GM18517 (cell line): ENCODE measurements at regions not wholly inside any gene's neighbourhood (a gene's known extent, or its start where the extent isn't known, plus 50 kb on each side); places are given as distances from the start of the nearest gene placed in this dataset.

ENCODE experiments used
- ATAC-seq: cut with Tn5 transposase; IDR thresholded peaks from one replicate; pipeline ENCODE4 v1.9.1; 2021; ENCODE audit warnings: mild to moderate bottlenecking, moderate library complexity; ENCODE audit not compliant: unreplicated experiment

DNA sequence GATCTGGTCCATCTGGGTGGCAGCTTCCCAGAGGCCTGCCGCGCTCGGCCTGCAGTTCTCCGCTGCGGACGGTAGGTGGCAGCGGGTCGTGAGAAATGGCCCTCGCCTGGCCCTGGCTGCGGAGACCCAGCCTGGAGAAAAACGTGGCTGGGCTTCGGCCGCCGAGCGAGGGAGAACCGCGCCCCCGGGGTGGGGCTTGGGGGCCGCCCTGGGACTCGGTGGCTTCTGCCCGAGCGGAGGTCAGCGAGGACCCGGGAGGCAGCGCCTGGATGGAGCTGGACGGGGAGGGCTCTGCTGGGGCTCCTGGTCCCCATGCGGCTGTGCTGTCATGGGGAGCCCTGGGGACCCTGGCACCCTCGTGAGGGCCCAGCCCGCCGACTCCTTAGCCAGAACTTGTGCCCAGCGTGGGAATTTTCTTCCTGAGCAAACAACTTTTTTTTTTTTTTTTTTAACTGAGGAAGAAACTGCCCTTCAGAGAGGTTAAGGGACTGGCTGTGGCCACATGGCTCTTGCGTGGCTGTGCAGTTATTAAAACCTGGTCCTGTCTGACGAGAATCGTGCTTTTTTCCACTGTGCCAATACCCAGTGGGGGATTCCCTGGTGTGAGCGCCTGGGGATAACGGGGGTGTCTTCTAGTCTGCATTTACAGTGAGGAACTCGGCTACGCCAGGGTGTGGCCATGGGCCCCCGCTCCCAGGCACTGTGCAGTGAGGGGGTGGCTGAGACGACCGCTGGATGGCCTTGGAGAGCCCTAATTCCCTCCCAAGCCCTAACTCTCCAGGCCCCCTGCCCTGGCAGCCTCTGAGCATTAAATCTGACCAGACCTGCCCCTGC, 535.6 kb downstream of the INSC start:
- peak; percentile 89 for ATAC-seq

DNA sequence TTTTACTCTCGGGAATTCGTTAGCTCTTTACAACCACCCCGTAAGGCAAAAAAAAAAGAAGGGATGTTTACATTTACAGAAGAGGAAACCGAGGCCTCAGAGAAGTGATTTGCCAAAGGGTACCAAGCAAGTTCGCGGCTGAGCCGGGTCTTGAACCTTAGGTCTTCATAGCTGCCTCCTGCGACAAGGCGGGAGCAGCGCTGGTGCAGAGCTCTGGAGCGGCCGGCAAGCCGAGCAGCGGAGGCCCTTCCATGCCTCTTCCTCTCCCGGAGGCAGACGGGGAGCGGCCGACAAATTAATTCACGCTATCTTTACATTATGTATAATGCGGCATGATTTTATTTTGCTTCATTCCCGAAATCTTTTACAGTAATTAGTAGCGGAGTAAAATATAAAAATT, 536.3 kb downstream of the INSC start:
- no peak for ATAC-seq

DNA sequence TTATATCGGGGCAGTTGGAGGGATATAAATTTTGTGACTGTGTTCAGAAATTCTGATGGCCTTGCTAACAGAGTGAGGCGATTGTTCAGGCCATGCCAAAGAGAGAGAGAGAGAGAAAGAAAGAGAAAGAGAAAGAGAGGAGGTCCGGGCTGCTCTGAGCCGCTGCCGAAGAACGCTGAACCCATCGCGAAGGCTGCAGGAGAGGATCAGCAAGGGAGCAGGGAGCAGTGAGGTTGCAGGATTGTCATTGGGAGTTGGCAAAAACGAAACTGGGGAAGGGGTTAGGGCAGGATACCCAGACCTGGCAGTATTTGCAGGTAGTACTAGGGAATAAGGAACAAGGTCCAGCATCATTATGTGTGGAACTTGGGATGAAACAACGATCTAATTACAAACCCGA, 537.1 kb downstream of the INSC start:
- ATAC-seq: no peak

DNA sequence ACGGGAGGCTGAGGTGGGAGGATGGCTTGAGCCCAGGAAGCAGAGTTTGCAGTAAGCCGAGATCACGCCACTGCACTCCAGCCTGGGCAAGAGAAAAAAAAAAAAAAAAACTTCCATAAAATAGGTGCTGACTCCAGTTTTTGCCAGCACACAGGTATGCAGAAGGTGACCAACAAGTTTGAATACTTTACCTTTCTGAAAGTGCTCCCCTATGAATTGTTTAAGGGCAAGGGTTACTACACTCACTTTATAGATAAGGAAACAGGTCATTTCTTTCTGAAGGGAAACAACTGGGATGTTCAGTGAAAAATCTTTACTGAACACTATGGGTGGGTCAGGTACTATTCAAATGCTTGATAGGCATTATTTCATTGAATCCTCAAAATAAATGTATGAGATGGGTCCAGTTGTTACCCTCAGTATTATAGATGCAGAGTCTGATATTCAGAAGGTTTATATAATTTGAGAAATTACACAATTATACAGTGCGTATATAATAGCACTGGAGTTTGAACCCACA, 538.5 kb downstream of the INSC start:
- no peak for ATAC-seq

DNA sequence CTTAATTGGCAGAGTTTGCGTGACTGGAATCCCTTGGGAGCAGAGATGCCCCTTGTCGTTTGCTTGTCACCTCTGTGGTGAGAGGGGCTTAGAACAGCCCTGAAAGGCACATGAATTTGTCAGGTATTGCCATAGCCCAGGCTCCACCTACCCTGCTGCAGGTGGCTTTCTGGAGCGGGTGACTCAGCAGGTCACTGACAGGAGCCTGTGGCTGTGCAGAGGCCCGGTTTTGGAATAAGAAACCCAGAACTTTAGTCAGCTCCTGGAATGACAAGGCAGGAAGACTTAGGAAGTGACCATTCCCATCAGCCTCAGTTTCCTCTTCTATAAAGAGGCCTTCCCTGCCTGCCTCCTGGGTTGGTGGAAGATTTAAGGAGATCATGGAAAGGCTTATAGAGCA, 539.7 kb downstream of the INSC start:
- ATAC-seq: no peak

DNA sequence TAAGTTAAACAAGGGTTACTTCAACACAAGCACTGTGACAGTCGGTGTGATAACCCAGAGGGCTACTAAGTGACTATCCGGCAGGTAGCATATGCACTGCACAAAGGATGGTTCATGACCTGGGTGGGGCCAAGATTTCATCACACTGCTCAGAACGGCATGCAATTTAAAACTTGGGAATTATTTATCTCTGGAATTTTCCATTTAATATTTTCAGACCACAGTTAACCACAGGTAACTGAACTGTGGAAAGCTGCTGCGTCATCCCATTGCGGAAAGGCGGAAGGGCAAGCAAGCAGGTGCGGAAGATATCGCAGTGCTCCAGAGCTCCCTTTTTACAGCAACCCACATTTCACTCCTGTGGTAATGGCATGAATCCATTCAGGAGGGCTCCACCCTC, 540.8 kb downstream of the INSC start:
- ATAC-seq: no peak

DNA sequence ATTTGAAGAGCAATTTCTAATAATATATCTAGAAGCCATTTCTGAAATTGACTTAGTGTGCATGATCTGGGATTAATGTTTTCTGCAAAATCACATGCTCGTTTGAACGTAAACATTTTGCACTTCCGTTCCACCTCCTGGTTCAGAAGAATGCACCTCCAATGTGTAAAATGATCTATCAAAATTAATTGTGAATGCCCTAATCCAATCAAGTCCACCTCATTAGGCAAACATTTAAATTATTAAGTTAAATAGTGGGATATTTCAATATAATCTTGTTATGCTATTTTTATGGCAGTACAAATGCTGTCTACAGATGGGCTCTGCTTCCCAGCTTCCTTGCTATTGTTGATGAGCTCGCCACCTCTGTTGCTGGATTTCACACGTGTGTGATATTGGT, 542.5 kb downstream of the INSC start:
- no peak for ATAC-seq

DNA sequence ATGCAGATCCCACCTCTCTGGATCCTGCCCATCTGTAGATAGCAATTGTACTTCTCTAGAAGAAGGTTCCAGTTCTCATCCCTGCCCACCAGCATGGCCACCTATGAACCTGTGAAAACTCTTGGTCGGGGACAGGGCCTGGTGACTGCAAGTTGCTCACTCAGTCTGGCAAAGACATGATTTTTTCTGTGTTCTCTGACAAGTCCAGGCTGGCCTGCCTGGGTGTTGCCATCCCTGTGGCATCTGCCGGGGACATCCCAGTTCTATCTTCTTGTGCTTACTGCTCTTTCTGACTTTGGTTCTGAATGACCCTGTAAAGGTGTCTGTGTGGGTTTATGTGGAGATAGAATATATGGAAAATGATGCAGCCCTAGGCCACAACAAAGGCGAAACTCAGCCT, 545.8 kb downstream of the INSC start:
- no peak for ATAC-seq

DNA sequence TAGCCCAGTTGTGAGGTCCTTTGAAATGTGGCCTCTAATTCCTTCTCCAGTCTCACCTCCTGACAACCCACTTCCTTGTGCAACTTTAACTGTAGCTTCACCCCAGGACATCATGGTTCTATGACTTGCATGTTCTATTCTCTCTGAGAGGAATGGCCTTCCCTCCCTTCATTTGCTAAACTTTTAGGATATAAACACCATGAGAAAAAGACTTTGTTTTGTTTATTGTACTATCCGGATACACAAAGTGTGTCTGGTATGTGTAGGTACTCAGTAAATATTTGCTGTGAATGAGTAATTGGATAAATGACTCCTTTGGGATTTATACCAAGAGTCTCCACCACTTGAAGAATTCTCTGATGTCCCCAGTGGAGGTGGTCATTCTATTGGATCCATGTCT, 547.6 kb downstream of the INSC start:
- no peak for ATAC-seq

DNA sequence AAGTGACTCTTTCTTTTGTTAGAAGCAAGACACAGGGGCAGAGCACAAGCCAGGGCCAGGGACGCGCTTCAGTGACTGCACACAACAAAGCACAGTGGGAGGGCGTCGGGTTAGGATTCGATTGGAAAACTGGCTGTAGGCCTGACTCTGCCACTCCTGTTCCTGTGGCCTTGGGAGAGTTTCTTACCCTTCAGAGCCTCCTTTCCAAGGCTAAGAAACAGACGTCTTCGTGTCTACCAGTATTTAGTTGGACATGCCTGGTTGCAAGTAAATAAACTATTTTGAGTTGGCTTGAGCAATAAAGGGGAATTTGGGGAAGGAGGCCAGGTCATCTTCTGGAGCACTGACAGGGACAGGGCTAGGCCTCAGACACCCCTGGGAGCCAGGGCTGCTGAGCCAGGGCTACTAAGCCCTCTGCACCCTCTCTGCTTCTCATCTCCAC, 549.1 kb downstream of the INSC start:
- no peak for ATAC-seq

DNA sequence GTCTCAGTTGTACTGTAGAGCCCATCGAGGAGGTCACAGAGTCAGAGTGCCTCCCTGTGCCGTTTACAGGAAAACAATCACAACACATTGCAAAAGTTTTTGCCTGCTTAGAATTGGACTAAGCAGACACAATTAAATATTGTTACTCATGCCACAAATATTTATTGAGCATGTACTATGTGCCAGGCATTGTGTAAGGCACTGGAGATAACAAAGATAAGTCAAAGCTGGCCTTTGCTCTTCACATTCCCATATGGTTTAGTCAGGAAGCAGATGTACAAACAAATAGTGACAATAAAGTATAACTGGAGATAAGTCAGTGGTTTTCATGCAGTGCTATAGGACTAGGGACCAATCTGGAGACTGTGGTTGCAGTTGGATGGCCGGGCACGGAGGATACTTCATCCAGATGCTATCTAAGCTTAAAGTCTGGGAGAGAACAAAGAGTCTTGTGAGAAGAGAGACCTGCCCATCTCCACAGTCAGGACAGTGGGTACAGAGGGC, 550.7 kb downstream of the INSC start:
- no peak for ATAC-seq

DNA sequence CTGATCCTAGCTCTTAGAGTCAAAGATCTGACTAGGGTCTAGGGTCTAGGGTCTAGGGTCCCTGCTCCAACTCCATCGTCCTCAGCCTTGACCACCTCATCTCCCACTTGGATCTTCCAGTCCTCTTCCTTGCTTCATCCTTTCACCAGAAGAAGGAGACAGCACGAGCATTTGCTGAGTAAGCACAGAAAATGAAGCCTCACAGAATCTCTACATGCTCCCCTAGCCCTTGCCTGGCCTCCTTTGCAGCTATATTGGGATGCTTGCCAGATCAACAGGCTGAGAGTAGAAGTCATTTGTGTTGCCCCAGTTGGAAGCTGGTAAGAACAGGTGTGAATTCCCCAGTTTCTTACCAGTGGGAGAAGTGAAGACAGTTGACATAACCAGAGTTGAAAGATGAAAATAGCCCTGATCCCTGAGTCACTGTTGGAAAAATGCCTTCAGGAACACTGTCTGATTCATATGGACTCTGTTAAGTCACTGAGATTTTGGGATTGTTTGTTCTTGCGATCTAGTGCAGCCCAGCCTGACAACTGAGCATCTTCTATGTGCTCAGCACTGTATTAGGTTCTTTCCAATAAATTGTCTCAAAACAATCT, 552.5 kb downstream of the INSC start:
- ATAC-seq: no peak

DNA sequence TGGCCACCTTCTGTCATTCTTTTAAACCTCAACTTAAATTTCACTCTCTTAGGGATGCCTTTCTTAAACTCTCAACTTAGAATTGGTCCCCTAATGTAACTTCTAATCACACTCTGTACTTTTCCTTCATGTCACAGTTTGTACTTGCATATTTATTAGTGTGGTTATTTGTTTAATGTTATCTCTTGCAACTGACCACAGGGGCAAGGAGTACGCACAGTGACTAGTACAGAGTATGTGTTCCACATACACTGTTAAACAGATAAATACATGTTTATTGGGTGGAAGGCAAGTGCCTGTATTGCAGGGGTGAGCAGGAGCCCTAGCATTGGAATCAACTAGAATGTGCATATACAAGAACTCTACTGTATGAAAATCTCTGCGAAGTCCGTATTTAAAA, 554.0 kb downstream of the INSC start:
- ATAC-seq: no peak

DNA sequence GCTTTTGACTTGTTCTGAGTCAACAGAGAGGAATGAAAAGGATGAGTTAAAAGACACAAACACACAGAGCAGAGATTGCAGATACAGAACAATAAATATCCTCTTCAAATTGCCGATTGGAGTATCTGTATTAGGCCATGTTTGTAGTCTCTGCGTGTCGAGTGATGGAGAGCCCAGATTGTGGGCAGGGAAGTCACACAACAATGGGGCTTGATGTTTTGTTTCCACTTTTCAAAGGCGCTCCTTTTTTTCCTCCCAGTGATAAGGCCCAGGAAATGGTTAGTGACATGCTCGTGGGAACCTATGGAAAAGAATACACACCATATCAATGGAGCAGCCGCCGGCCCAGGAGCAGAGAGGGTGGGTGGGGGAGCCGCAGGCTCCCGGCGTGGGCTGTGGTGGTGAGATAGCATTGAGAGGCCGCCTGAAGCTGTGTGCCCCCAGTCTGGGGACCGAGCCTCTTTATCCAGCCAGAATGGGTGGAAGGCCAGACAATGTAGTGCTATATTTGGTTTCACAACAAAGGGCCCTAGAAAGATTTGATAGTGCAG, 555.9 kb downstream of the INSC start:
- no peak for ATAC-seq

DNA sequence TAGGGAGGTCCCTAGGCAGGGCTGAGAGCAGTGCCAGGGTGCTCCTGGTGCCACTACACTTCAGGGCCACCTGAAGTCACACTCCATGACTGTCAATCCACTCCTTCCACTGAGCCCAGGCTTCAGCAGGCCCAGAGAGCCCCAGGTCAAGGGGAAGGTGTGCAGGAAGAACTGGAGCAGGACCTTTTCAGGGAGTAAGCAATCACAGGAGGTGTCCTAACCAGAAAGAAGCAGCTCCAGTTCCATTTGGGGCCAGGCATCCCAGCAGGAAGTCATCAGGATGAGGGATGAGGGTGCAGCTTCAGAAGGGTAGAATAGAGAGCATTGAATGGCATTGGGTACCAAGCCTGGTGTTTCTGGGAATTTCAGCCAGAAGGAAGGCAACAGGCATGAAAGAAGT, 556.5 kb downstream of the INSC start:
- no peak for ATAC-seq

DNA sequence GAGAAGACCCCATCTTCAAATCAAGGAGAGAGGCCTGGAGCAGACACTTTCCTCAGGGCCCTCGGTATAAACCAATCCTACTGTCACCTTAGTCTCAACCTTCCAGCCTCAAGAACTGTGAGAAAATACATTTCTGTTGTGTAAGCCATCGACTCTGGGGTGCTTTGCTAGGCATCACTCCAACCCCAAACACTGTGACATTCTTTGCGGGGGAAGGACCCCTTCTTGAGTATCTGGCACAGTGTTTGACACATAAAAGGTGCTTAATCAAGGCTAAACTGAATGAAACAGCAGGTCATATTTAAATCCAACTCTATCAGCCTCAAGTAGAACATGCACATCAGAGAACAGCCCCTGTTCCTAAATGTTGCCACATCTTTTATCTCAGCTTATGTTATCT, 558.1 kb downstream of the INSC start:
- no peak for ATAC-seq

DNA sequence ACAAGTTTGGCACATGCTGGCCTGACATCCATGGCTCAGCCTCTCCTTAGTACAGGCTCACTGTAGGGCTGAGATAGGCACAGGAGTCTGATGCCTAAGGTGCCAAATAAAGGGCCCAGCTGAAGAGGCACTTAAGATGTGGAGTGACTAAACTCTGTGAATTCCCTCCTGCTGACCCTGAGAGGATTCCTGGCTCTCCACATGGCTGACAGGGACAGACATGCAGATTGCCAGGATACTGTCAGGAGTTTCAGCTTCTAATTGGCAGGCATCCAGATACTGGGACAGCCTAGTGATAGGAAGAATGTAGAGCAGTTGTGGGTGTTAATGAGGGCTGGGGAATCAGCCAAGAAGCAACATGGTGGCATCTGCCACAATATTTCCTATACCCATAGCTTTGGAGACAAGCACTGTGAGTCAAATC, 558.7 kb downstream of the INSC start:
- no peak for ATAC-seq

DNA sequence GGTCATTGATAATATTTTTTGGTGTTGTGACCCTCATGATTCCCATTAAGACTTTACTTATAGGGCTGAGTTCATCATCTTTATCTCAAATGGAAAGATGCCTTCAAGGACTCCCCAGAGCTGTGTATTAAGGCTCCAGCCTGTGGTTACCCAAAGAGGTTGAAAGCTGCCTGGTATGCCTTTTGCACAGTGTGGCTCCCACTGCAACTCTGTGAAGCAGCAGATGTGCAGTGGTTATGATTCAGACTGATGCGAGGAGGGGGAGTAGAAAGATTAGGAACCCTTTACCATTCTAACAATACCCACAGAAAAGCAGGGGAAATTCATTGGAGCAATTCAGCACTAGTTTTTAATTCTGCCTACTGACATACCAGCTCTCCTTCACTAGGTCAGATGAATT, 560.0 kb downstream of the INSC start:
- no peak for ATAC-seq

DNA sequence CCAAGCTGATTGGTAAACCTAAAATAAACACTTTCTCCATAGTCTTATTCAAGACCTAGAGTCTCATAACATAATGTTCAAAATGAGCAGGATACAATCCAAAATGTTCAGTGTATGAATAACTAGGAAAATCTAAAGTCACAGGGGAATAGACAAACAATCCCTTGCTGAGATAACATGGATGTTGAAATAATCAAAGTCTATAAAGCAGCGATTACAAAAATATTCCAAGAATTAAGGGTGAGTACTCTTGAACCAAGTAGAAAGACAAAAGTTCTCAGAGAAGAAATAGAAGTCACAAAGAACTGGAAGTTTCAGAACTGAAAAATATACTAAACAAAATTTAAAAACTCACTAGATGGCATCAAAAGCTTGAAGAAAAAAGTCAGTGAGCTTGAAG, 561.0 kb downstream of the INSC start:
- no peak for ATAC-seq

DNA sequence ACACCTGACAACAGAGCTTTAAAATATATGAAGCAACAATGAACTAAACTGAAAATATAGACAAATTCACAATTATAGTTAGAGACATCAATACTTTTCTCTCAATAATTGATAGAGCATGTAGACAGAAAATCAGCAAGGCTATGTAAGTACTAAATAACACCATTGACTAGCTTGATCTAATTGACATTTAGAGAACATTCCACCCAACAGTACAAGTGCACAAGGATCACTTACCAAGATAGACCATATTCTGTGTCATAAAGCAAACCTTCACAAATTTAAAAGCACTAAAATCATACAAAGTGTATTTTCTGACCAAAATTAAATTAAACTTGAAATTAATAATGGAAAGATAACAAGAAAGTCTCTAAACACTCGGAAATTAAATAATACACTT, 562.5 kb downstream of the INSC start:
- ATAC-seq: no peak

DNA sequence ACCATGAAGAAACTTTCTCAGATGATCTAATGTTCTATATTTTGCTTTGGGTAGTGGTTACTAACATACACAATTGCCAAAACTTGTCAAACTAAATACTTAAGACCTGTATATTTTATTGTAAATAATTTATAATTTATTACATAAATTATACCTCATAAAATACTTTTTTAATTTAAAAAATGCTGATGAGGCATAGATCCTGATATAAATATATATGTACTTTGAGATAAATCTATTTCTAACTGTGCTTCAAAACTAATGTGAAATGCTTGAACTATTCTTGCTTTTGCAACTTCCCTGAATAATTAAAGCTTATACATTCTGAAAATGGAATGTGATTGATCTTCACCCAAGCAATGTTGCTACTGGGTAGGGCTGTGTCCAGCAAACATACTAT, 568.8 kb downstream of the INSC start:
- no peak for ATAC-seq

DNA sequence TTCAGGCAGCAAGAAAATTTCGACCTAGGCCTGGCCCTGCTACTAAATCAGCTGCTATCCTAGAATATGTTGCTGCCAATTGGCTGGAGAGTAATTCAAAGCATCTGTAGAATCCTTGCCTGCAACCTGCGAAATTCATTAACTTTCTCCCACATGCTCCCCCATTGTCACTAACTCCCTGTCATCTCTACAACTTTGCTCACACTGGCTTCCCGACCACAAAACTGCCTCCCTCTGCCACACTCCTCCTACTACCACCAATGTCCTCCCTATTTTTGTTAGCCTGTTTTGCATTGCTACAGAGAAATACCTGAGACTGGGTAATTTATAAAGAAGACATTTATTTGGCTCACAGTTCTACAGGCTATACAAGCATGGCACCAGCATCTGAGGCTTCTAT, 570.6 kb downstream of the INSC start:
- no peak for ATAC-seq
